Esophagus mucosa (tissue), 1 donor: ENCODE measurements at regions not wholly inside any gene's neighbourhood (a gene's known extent, or its start where the extent isn't known, plus 50 kb on each side); places are given as distances from the start of the nearest gene placed in this dataset.
"Not testable (repeated sequence)": the region's sequence is repeated elsewhere in the genome, so short reads cannot be mapped to it uniquely, and the experiment has no call there.

Source experiments
- ATAC-seq: fragments of 200-7000 bp; cut with Tn5 transposase; one replicate; pipeline ENCODE4 v1.9.1; 2020
- donor health status: DM: yes; HTN: yes; CAD: no.

GRCh38 chrX:144202726-144203125 lies 318.9 kb downstream of the UBE2NL start:
- ATAC-seq, result peak; percentile 68

- not testable (repeated sequence) for ATAC-seq
Observed at GRCh38 chrX:144208360-144209024, 324.6 kb downstream of the UBE2NL start.

DNA sequence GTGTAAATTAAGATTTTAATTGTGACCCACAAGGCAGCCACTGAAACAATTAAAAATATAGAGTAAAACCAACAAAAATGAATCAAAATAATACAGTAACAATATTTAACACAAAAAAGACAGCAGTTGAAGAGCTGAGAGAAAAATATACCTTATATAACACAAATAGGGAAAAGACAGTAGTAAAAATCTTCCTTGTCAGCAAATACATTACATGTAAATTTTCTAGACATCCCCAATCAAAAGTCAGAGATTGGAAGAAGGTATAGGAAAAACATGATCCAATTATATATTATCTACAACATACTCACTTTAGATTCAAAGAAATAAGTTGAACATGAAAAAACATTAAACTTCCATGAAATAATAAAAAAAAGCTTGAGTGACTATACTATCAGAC lies 330.8 kb downstream of the UBE2NL start:
- ATAC-seq, result no peak

- no peak for ATAC-seq
Observed at GRCh38 chrX:144219035-144219434, 335.2 kb downstream of the UBE2NL start.

- not testable (repeated sequence) for ATAC-seq
Observed at GRCh38 chrX:144231116-144231785, 347.4 kb downstream of the UBE2NL start.

DNA sequence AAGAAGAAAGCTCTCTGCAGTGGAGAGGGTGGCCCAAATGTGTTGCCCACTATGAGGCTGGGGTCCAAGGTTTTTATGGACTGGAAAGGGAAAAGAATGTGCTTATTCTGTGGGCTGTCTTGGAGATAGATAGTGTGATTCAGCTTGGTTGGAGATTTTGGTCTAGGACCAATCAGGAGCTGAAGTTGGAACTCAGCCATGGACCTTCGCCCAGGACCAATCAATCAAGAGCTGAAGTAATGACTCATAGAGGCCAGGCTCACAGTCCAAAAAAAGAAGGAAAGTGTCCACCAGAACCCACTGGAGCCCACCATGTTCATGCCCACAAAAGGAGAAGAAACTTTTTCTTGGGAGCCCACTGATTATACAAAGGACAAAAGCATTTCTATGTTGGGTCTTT lies 369.5 kb downstream of the UBE2NL start:
- no peak for ATAC-seq

DNA sequence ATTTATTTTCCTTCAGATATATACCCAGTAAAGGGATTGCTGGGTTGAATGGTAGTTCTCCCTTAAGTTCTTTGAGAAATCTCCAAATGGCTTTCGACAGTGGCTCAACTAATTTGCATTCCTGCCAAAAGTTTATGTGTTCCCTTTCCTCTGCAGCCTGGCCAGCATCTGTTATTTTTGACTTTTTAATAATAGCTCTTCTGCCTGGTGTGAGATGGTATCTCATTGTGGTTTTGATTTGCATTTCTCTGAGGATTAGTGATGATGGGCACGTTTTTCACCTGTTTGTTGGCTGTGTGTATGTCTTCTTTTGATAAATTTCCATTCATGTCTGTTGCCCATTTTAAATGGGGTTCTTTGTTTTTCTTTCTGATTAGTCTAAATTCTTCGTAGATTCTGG lies 375.2 kb downstream of the UBE2NL start:
- no peak for ATAC-seq

DNA sequence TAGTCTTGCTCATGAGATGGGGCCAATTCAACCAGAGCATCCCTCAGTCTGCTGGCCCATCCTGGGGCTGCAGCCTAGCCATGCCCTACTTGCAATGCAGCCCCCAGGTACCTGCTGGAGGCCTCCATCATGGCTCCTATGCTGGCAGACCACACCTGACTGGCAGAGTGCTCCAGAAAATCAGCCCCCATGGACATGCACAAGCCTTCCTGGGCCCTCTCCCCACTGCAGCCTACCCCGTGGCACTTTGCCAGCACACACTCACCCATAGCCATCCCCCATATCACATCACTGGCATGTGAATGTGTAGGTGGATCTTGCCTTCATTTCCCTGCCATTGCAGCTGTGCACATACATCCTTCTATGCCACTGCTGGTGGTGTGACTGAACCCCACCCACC lies 381.8 kb downstream of the UBE2NL start:
- no peak for ATAC-seq

- ATAC-seq, result no peak
Observed at GRCh38 chrX:144275367-144275766, 391.5 kb downstream of the UBE2NL start.

DNA sequence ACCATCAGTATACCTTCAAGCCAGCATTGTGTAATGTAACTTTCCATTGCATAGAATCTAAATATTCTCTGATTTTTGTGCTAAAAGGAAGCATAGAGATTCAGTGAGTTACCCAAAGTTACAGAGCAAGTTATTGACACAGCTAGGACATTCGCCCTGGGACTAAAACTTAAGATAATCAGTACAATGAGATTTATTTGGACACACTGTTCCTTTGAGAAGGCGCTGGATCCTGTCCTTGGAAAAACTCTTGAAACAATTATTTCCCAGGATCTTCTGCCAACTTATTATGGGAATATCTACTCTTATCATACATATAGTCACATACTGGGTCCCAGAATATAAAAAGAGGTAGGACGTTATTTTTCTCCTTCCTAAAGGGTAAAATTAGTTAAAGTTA lies 392.0 kb downstream of the UBE2NL start:
- ATAC-seq, result no peak

DNA sequence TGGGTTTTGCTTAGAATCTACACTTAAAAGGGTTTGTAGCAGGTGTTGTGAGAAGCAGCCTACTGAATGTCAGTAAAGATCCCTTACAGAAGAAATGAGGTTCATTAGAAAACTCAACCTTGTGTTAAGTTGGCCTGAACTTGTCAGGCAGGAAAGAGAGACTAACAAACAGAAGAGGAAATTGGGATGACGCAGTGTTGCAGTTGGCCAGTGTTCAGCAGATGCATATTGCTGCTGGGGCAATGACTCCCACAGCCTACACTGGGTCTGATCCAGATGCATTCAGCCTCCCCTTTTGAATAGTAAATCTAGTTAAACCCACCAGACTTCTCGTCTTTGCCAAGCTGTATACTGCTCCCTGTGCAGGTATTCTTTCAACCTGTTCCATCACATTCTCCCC lies 409.4 kb downstream of the UBE2NL start:
- ATAC-seq, result peak; percentile 59

GRCh38 chrX:144295921-144296320 lies 412.1 kb downstream of the UBE2NL start:
- ATAC-seq, result no peak

DNA sequence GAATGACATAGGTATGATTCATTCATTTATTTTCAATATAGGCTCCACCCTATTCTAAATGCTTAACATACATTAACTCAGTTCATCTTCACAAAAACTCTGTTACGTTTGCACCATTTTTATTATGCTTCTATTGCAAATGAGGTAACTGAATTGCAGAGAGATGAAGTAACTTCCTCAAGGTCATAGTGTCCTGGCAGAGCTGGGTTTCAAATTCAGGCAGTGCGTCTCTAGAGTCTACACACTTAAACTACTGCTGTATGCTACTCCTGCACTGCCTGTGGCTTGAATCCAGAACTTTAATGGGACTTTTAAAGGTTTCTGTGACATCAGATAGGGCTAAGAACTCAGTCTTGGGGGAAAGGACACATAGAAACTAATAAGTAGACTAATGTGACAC lies 413.4 kb downstream of the UBE2NL start:
- ATAC-seq, result no peak

- no peak for ATAC-seq
Observed at GRCh38 chrX:144327495-144327894, 443.6 kb downstream of the UBE2NL start.

DNA sequence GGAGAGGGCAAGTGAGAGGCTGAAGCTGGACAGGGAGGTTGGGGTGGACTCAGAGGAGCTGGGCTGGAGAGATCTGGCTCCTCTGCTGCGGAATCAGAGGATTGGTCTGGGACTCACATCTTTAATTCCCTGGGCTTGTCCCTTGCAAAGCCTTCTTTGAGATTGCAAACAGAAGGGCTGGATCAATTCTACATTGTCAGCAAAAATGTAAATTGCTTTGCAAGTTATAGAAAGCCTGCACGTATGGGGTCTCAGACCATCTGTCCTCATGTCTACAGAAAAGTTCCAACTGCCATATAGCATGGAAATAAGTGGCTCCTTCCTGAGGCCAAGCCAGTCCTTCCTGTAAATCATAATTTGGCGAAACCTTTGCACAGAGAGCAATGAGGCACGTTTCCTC lies 449.6 kb downstream of the UBE2NL start:
- no peak for ATAC-seq

DNA sequence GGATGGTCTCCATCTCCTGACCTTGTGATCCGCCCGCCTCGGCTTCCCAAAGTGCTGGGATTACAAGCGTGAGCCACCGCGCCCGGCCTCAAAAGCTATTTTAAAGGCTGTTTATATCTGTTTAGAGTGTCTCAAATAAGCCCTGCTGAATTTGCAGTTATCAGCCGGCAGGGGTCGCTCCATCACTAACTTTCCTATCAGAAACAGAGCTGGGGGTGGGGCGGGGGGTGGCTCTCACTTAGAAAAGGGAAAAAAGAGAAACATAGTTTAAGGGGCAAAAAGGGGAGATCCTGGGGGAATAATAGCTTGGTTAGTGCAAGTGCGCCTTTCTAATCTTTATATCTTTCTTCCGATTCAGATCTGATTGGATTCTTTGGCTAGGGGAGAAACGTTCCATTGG lies 450.7 kb downstream of the UBE2NL start:
- ATAC-seq, result no peak

GRCh38 chrX:144335402-144335801 lies 451.5 kb downstream of the UBE2NL start:
- ATAC-seq, result no peak

- ATAC-seq, result no peak
Observed at GRCh38 chrX:144379156-144379555, 495.3 kb downstream of the UBE2NL start.

GRCh38 chrX:144388738-144389137 lies 504.9 kb downstream of the UBE2NL start:
- no peak for ATAC-seq
